NCI-H460 (cell line): ENCODE measurements at regions not wholly inside any gene's neighbourhood (a gene's known extent, or its start where the extent isn't known, plus 50 kb on each side); places are given as distances from the start of the nearest gene placed in this dataset.

Experiments used
- DNase-seq: peaks from one replicate; pipeline ENCODE4 v3.0.0-alpha.2; 2016; ENCODE audit warnings: low read depth; ENCODE audit errors: extremely low read depth

GRCh38 chr1:186620566-186621350 is 59.5 kb downstream of the PTGS2 start:
- no peak for DNase-seq

DNA sequence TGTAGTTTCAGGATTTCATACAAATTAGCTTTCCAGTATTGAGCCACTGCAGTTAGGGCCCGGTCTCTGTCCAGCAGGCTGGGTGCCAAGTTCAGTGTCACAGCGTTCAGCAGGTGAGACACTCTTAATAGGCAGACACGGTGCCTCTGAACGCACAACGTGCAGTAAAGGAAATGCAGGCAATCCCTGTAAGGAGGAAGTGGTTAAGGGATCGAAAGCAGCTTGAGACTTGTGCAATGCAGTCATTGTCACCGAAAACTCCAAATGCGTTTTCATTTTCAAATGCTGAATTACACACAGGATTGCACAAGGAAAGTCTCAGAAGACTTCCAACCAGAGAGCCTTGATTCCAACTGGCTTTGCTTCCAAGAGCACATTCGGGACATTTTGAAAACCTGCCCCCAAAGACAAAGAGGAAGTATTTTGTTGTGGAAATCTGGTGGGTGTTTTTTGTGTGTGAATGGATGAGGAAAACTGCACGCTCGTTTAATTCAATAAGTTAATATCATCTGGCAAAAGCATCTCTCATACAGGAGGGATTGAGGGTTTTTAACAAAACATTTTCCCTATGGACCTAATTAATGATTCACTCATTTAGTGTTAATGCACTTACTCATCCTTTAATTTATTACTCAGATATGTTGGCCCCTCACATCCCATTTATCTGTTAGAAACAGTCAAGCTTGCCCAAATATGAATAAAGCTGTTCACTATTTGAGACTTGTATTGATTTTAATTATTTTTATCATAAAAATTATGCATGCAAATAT is 61.6 kb downstream of the PTGS2 start:
- peak; percentile 13 for DNase-seq

- DNase-seq, result peak; percentile 21
Observed at GRCh38 chr1:186617926-186618325, 62.3 kb downstream of the PTGS2 start.

GRCh38 chr1:186616511-186616910 is 63.7 kb downstream of the PTGS2 start:
- no peak for DNase-seq

- no peak for DNase-seq
Observed at GRCh38 chr1:186615332-186615731, 64.9 kb downstream of the PTGS2 start.

DNA sequence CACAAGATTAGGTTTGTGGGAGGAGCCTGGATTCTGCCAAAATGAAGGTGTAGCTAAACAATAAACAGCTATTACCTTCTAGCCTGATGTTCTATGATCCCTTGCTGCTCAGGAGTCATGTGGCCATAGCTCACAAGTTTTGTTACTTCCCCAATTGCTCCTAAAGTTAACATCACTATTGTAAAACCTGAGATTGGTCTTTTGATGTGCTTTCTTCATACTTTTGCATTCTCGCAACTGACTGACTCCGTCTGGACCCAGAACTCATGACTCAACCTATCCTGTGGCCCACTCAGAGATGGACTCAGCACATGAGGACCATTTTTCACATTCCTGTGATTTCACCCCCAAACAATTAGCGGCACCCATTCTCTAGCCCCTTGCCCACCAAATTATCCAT is 69.1 kb downstream of the PTGS2 start:
- DNase-seq, result no peak

DNA sequence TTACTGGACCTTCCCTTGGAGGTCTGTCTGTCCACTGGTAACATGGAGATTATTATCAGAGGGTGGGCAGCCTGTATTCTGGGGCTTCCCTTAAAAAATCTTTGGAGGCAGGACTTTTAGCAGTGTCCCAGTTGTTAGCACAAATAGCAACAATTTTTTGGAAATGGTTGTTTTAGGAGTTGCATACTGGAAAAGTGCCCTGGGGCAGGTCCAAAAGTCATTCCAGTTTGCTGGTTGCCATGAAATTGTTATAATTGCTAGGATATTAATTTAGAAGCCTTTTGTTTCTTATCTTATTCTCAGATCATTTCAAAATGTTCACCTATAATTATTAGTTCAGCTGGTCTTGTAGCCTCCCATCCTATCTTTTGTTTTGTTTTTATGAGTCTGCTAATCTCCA is 71.0 kb downstream of the PTGS2 start:
- DNase-seq, result no peak

DNA sequence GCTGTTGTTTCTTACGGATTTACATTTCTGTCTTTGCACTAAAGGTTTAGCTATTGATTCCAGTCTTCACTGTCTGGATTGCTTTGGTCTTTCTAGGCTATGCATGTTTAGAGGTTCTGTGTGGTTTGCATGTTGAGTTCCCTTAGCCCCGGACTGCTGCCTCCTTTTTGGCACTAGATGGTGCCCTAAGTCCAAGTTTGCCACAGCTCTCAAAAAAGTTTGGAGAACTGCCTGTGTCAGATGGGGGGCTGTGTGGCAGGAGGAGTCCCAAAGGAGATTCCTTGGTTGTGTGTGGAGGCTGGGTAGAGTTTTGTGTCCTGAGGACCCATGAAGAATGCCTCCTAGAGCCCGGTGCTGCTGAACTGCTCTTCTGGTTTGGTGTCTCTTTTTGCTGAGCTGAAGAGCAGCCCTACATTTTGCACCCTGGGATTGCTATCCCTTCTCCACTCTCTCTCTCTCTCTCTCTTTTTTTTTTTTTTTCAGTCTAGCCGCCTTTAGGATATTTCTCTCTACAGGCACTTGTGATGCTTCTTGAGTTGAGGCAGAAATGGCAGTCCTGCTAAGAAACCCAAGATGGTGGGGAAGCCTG is 74.4 kb downstream of the PTGS2 start:
- peak; percentile 72 for DNase-seq

DNA sequence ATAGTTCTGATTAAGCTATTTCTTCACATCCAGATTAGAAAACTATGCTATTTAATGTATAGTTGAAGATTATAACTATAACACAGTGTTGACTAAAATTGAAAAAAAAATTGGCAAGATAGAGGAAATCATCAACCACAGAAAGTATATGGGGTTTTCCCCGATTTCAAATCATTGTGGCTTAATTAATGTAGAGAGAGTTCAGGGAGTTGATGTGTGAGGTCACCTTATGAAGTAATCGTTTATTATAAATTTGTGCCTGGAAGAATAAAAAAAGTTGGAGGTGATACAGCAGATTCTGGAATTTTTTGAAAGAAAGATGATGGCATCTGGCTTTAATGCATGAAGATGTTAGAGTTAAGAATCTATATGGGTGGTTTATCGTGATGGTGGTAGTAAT is 84.3 kb downstream of the PTGS2 start:
- no peak for DNase-seq

DNA sequence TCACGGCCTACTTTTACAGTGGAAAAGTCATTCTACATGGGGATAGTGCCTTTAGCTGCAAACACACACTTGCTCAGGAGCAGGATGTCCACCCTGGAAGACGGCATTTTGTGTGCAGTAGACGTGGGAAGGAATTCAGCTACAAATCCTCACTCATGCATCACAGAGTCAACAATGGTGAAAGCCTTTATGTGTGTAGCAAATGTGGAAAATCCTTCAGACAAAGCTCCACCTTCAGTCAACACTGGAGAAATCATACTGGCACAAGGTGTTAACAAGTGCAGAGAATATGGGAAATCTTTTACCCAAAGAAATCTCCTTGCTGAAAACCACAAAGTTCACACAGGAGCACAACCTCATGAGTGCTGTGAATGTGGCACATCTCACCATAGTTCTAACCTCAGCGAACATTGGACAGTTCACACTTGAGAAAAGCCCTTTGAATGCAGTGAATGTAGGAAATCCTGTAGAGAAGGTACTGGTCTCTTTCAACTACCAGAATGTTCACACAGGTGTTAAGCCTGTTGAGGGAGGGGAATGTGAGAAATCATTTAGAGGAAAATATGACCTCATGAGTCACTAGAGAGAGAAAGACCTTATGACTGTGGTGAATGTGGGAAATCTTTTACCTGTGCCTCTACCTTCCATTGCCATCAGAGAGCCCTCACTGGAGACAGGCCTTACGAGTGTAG is 101.8 kb downstream of the PTGS2 start:
- DNase-seq, result no peak

- no peak for DNase-seq
Observed at GRCh38 chr1:186577633-186578032, 102.6 kb downstream of the PTGS2 start.

DNA sequence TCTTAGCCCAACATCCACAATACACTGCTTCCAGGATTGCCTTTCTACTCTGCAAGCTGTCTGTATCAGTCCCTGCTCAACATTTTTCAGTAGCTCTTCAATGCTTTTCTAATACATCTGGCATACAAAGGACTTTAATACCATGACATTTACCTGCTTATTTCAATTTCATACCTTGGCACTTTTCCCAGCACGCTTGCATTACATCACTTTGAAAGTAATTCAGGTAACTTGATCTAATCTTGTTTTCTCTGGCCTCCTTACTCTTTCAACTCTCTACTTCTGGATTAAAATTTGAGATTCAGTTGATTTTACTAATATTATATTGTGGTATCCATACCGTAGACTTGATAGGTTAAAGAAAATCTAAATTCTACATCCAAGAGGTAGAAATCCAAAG is 103.0 kb downstream of the PTGS2 start:
- DNase-seq, result no peak

DNA sequence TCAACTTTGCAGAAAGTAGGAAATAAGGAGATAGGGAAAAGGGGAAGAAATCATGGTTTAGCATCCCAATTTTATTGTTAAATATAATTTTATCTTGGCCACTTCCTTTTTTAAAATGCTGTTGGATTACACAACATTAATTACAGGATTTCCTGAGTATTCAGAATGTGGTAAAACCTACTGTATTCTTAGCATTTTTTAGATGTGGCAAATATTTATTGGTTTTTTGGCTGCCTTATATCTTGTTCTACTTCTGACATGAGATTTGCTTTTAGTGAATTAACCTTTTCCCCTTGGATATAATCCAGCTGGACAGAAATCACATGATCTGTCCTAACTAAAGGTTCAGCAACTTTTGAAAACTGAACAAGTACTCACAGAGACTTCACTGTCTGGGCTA is 104.9 kb downstream of the PTGS2 start:
- DNase-seq, result no peak

GRCh38 chr1:186574926-186575325 is 105.3 kb downstream of the PTGS2 start:
- DNase-seq, result no peak

GRCh38 chr1:186572509-186572908 is 107.7 kb downstream of the PTGS2 start:
- no peak for DNase-seq

GRCh38 chr1:186571771-186572170 is 108.5 kb downstream of the PTGS2 start:
- DNase-seq, result no peak

DNA sequence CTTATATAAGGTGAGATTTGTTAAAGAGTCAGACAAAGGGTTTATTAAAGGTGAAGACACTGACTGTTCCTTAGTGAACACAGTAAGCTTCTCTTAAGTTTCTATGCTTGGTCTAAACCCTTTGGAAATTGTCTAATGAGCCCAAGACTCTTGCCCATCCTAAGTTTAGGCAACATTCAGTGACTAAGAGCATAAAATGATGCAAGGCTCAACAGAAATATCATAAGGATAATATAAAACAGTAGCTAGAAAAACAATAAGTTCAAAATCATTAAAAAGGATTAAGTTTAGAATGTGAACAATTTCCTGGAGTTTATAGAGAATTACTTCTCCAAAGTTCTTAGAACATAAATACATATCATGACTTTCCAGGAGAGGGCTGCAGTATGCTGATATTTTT is 108.9 kb upstream of the PDC start:
- DNase-seq, result no peak

- no peak for DNase-seq
Observed at GRCh38 chr1:186568221-186568620, 107.3 kb upstream of the PDC start.

DNA sequence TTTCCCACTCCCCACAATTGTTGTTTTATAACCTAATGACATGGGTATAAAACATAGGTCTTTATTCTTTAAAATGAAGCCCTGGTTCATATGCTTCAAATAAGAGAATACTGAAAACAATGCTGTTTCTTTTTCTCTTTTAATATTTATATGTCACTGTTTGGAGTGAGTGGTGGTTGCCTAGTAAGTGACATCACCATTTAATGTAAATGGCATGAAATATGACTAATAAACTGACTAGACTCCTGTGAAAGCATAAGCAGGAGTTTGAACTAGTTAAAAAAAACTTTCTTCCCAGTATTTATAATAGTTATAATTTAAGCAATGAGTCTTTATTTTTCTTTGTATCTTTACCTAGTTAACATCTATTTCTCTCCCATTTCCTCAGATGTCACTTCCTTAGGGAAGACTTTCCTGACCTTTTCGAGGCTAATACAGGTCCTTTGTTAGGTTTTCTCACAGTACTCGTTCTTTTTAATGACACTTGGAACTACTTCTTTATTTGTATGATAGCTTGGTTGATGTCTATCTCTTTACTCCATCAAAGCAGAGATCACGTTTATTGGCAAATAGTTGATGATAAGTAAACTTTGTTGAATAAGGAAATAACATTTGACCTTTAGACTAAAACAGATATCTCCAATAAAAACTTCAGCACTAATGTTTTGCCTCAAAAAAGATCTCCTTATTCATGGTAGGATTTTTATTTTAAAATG is 105.4 kb upstream of the PDC start:
- DNase-seq, result no peak

GRCh38 chr1:186564582-186564981 is 103.7 kb upstream of the PDC start:
- no peak for DNase-seq
